Tibial artery (tissue), 4 donors: ENCODE measurements at regions not wholly inside any gene's neighbourhood (a gene's known extent, or its start where the extent isn't known, plus 50 kb on each side); places are given as distances from the start of the nearest gene placed in this dataset.

Experiments used
- DNase-seq, 2 donors: peaks; one replicate each; pipeline ENCODE4 v3.0.0-alpha.2; 2019
- H3K27ac ChIP-seq, 2 donors: fragments of 200-600 bp; sonication (generic) in 1 of 2; 1 replicate in 1 of 2; 2 replicates in 1 of 2; pipeline ENCODE4 v1.5.1; 2018 to 2019; ENCODE audit warnings: mild to moderate bottlenecking in 1 of 2
- H3K27me3 ChIP-seq, 2 donors: fragments of 200-600 bp; sonication (generic) in 1 of 2; one replicate each; pipeline versions ENCODE4 v1.5.1 to v1.6.0; 2016 to 2019
- H3K36me3 ChIP-seq, 3 donors: fragments of 200-600 bp; sonication (generic) in 2 of 3; one replicate each; pipeline ENCODE4 v1.5.1; 2016 to 2019; ENCODE audit warnings: mild to moderate bottlenecking in 2 of 3
- H3K4me1 ChIP-seq, 4 donors: fragments of 200-600 bp; sonication (generic) in 2 of 4; 1 replicate in 3 of 4; 2 replicates in 1 of 4; pipeline ENCODE4 v1.5.1; 2016 to 2019
- H3K4me3 ChIP-seq, 2 donors: fragments of 200-600 bp; sonication (generic) in 1 of 2; 1 replicate in 1 of 2; 2 replicates in 1 of 2; pipeline ENCODE4 v1.5.1; 2018 to 2019; ENCODE audit warnings: mild to moderate bottlenecking in 2 of 2
- H3K9me3 ChIP-seq, 3 donors: fragments of 200-600 bp; sonication (generic) in 1 of 3; one replicate each; pipeline ENCODE4 v1.5.1; 2016 to 2019
- intact Hi-C: fragments of 100-400 bp; cut with DNase I; formaldehyde crosslinking; loops from one replicate; pipeline ENCODE4 v1.15.0; 2023; ENCODE audit warnings: low total_unique reads
- TF ChIP-seq, protein P1 (sequence below), 2 experiments: fragments of 200-600 bp in 1 of 2; fragments of 450-650 bp in 1 of 2; IDR thresholded peaks; one replicate each; pipeline ENCODE4 v1.5.1; 2017 to 2019; ENCODE audit warnings: antibody characterized with exemption in 2 of 2, mild to moderate bottlenecking in 1 of 2, moderate library complexity in 1 of 2

DNA sequence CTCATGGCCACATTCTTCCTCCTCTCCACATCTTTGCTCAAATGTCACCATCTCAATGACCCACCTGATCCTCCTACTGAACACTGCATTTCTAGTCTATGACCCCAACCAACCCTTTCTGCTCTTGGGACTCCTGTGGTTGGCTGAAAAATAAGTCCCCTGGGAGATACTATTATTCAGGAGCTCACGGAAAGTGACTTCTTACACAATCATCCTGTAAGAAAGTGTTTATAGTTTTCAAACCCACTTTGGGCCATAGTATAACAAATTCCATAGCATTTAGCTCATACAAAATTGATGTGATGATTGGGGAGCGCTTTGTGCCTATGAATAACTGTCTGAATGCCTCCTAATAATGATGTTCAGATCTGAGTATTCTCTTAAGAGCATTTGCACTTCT lies 161.4 kb upstream of the HS3ST1 start:
- Histone ChIP-seq H3K4me1 (no peaks in the 10 kb centered on the region), H3K36me3 (no peaks in the 10 kb centered on the region), H3K27me3 (no peaks in the 10 kb centered on the region), H3K9me3 (no peaks in the 10 kb centered on the region), H3K4me3 (no peak overlapping the region), H3K27ac (no peak overlapping the region)
- TF ChIP-seq, protein P1, sequence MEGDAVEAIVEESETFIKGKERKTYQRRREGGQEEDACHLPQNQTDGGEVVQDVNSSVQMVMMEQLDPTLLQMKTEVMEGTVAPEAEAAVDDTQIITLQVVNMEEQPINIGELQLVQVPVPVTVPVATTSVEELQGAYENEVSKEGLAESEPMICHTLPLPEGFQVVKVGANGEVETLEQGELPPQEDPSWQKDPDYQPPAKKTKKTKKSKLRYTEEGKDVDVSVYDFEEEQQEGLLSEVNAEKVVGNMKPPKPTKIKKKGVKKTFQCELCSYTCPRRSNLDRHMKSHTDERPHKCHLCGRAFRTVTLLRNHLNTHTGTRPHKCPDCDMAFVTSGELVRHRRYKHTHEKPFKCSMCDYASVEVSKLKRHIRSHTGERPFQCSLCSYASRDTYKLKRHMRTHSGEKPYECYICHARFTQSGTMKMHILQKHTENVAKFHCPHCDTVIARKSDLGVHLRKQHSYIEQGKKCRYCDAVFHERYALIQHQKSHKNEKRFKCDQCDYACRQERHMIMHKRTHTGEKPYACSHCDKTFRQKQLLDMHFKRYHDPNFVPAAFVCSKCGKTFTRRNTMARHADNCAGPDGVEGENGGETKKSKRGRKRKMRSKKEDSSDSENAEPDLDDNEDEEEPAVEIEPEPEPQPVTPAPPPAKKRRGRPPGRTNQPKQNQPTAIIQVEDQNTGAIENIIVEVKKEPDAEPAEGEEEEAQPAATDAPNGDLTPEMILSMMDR (IDR thresholded peaks at IDR 0.05): no peak
- no peak for DNase-seq
- intact Hi-C loops: loop anchor here (5.0 kb wide), 1 partner anchor 467 kb away; no protein-coding TSS in a partner anchor

DNA sequence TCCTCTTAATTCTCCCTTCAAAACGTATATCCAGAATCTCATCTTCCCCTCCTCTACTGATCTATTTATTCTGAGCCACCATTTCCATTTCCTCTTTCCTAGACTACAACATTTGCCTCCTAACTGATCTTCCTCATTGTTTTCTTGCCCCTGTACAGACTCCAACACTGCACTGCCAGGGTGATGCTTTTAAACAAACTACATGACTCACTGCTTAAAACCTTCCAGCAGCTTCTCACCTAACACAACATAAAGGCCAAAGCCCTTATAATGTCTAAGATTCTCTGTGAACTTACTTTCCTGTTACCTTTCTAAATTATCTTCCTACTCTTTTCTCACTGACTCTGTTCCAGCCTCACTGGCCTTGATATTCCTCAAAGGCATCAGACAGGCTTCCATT lies 161.0 kb upstream of the HS3ST1 start:
- TF ChIP-seq, protein P1 (IDR thresholded peaks at IDR 0.05): no peak
- Histone ChIP-seq H3K36me3 (no peaks in the 10 kb centered on the region), H3K9me3 (no peaks in the 10 kb centered on the region), H3K27ac (no peak overlapping the region), H3K27me3 (no peaks in the 10 kb centered on the region), H3K4me3 (no peak overlapping the region), H3K4me1 (no peaks in the 10 kb centered on the region)
- no peak for DNase-seq
- intact Hi-C loops: loop anchor here (5.0 kb wide), 1 partner anchor 468 kb away; no protein-coding TSS in a partner anchor

- TF ChIP-seq, protein P1 (IDR thresholded peaks at IDR 0.05): no peak
- H3K27ac ChIP-seq: no peak overlapping the region
- H3K36me3 ChIP-seq: no peaks in the 10 kb centered on the region
- intact Hi-C loops: no loop called here
- H3K9me3 ChIP-seq: no peaks in the 10 kb centered on the region
- no peaks in the 10 kb centered on the region for H3K4me1 ChIP-seq
- no peak overlapping the region for H3K4me3 ChIP-seq
- DNase-seq: no peak
- no peaks in the 10 kb centered on the region for H3K27me3 ChIP-seq
Observed at GRCh38 chr4:11587797-11588196, 159.1 kb upstream of the HS3ST1 start.

DNA sequence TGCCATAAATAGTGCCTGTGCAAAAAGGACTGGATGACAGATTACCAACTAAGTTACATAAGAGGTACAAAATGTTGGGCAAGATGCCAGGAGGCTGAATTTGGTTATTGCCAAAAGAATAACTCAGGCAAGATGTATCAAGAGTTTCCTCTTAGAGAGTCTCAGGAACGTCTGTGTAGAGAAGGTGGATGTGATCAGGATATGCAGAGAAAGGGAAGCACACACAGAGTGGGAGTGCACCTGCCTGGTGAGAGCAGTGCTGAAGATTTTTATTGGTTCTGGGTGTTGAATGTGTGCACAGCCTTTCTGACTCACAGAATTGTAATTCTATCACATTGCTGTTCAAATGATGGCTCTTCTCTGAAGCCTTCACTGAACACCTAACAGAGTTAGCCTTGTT lies 156.8 kb upstream of the HS3ST1 start:
- peak in 1 of 2 donors; percentile 21 for DNase-seq
- Histone ChIP-seq H3K4me3 (no peak overlapping the region), H3K27ac (no peak overlapping the region), H3K9me3 (peaks cover 0 to 5% (median 0%) of the 10 kb centered on the region in 3 donors), H3K27me3 (no peaks in the 10 kb centered on the region), H3K4me1 (no peaks in the 10 kb centered on the region), H3K36me3 (no peaks in the 10 kb centered on the region)
- intact Hi-C loops: no loop called here
- TF ChIP-seq, protein P1 (IDR thresholded peaks at IDR 0.05): no peak

DNA sequence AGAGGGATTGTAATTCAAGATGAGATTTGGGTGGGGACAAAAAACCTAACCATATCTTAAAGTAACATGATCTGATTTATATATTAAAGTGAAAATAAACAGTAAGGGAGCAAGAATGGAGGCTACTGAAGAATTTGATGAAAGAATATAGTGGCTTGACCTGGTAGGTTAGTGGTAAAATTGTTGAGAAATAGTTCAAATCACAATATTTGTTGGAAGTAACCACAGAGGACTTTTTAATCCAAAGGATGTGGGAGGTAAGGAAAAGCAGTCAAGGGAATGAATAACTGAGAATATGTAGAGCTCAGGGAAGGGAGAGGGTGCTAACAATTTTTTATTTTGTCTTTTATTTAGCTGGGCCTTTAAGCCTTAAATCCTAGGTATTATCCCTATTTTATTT lies 139.8 kb upstream of the HS3ST1 start:
- Histone ChIP-seq H3K27me3 (no peaks in the 10 kb centered on the region), H3K9me3 (no peaks in the 10 kb centered on the region), H3K27ac (no peak overlapping the region), H3K4me3 (no peak overlapping the region), H3K4me1 (no peaks in the 10 kb centered on the region), H3K36me3 (no peaks in the 10 kb centered on the region)
- intact Hi-C loops: no loop called here
- DNase-seq: no peak
- TF ChIP-seq, protein P1 (IDR thresholded peaks at IDR 0.05): no peak

DNA sequence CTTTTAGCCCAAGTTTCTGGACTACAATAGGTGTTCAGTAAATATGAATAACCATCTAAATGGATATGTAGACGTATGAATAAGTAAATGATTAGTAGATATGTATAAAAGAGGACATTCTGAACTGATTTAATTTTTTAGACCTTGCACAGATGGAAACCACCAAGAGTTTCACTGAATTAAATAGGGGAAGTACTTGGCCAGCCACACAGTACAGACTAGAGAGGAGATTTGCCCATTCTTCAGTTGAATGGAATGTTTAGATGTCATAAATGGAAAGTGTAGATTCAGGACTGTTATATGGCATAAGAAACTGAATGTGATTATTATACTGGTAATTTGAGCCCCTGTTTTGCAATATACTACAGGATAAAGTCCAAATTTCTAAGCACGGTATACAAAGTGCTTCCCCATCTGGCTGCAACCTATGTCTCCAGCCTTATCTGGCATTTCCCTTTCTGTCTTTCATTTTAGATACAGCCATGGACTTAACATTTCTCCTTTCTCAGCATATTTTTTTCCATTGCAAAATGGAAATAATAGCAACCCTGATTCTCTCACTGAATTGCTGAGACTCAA lies 137.8 kb upstream of the HS3ST1 start:
- Histone ChIP-seq H3K27me3 (no peaks in the 10 kb centered on the region), H3K36me3 (no peaks in the 10 kb centered on the region), H3K4me1 (no peaks in the 10 kb centered on the region), H3K9me3 (no peaks in the 10 kb centered on the region), H3K27ac (no peak overlapping the region), H3K4me3 (no peak overlapping the region)
- no peak for DNase-seq
- intact Hi-C loops: no loop called here
- TF ChIP-seq, protein P1 (IDR thresholded peaks at IDR 0.05): no peak
